ENCODE measurements at regions not wholly inside any gene's neighbourhood (a gene's known extent, or its start where the extent isn't known, plus 50 kb on each side); places are given as distances from the start of the nearest gene placed in this dataset.
"Not testable (repeated sequence)": the region's sequence is repeated elsewhere in the genome, so short reads cannot be mapped to it uniquely, and the experiment has no call there.

DNA sequence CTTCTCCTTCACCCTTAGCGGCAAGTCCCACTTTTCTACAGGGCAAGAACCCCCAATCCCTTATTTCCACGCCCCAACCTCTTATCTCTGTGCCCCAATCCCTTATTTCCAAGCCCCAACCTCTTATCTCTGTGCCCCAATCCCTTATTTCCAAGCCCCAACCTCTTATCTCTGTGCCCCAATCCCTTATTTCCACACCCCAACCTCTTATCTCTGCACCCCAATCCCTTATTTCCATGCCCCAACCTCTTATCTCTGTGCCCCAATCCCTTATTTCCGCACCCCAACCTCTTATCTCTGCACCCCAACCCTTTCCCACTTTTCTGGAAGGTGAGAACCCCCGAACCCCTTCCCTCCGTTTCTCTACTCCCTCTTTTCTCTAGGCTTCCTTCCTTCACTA is 116.1 kb upstream of the GJE1 start:
- not testable (repeated sequence) for DNase-seq (ENCODE audit: low read depth in 3 of 3, low spot score in 1 of 3)

DNA sequence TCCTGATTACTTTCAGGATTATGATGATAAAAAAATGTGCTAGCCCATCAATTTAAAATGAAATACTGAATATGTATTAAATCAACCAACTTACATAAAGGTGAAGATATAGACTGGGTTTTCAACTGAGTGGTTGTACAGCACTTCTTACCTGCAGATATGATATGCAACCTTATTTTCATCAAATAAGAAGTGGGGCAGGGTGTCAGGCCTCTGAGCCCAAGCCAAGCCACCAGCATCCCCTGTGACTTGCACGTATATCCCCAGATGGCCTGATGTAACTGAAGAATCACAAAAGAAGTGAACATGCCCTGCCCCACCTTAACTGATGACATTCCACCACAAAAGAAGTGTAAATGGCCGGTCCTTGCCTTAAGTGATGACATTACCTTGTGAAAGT is 117.3 kb upstream of the GJE1 start:
- not testable (repeated sequence) for DNase-seq (ENCODE audit: low read depth in 3 of 3, low spot score in 1 of 3)

DNA sequence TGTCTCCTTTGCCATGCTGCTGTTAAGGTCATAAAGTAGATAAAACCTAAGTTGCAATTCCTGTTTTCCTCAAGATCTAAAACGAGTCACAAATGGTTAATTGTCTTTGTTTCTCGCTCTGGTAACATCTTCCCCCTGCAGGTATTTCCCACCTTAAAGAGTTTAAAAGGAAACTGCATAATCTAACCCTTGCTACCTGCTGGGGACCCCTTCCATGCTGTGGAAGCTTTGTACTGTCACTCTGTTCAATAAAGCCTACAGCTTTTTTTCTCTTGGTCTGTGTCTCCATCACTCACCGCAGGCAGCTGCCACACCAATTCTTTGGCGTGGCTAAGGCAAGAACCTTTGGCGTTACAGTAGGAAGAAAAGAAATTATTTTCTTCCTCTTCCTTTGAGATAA is 117.7 kb upstream of the GJE1 start:
- no peak for DNase-seq (ENCODE audit: low read depth in 3 of 3, low spot score in 1 of 3)

DNA sequence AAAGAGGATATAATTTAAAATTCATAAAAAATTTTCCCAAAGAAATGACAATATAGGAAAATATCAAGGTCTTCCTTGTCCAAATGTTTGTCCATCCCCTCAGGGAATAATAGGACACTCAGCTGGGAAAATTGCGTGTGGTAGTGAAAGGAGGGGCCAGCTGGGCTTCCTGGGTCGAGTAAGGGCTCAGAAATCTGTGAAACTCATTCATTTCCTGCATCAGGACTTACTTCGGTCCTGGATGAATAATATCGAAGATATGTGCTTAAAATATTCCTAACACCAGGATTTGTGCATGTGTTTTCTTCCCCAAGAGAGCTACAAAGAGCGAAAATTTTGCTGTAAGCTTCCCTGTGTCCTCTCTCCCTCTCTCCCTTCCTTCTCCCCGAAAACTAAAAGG is 118.2 kb upstream of the GJE1 start:
- DNase-seq (ENCODE audit: low read depth in 3 of 3, low spot score in 1 of 3) = no peak

DNA sequence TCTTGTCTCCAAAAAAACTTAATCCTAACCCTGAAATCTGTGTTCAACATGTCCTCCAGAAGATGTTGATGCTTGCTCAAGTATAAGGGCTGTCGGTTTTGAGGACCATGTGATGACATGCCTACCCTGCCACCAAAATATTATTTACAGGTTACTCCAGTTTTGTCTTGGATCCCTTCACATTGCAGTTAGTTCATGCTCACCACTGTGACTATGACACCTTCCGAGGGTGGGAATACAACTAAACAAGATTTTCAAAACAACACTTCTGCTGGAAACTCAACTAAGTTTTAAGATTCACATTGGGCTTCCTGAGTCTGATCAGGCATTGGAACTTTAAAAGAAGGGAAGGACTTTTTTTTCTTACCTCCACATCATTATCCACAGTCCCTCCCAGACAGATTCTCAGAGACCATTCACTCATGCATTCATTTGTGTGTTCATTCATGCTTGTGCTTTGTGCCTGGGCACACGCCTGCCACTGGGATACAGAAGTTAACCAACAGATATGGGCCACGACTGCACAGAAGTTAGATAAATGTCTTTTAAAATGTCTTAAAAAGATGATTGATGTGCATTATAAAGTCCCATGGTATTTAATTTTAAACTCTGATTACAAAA is 118.7 kb upstream of the GJE1 start:
- DNase-seq (ENCODE audit: low read depth in 3 of 3, low spot score in 1 of 3) = no peak

DNA sequence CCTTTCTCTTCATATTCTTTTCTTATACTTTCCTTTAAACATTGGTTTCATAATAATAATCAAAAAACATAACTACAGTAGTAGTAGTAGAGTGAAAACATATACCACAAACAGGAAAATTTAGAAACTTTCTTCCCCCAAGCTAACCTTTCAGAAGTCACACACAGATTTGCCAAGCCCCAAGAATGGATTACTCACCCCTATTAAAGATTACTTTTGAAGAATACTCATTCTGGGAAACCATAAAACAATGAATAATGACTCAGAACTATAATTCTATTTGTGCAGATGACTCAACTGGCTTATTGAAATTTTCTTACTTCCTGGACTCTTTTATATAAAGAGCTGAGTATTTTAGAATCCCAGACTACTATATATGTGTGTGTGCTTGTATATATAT is 119.4 kb upstream of the GJE1 start:
- no peak for DNase-seq (ENCODE audit: low read depth in 3 of 3, low spot score in 1 of 3)

DNA sequence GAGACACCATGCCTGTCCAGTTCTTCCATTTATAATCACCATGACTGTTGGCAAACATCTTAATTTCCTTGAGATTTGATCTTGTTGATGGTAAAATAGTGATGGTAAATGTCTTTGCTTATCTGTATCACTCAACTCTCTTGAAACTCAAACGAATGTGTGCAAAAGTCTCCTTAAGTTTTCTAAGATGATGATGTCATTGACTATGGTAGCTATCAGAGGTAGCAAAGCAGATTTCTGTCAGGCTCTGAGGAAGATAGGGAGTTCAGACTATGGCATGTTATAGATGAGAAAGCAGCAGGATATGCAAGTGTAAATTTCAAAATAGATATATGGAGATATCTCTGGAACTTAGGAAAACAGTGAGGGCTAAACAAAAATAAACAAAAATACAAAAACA is 121.0 kb upstream of the GJE1 start:
- DNase-seq (ENCODE audit: low read depth in 3 of 3, low spot score in 1 of 3) = no peak

DNA sequence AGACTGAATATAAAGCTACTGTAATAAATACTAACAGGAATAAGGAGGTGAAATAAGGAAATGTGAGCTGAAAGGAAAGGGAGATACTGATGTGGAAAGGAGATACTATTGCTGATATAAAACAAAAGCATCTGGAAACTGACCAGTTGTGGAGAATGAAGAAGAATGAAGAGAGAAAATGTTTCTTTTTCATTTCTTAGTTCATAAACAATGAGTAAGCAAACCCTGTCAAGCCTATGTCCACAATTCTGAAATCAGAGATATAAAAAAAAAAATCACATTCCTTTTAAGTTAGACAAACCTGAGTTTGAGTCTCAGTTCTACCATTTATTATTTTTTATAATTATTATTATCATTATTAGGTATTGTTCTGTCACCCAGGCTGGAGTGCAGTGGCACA is 121.6 kb upstream of the GJE1 start:
- DNase-seq (ENCODE audit: low read depth in 3 of 3, low spot score in 1 of 3) = no peak

DNA sequence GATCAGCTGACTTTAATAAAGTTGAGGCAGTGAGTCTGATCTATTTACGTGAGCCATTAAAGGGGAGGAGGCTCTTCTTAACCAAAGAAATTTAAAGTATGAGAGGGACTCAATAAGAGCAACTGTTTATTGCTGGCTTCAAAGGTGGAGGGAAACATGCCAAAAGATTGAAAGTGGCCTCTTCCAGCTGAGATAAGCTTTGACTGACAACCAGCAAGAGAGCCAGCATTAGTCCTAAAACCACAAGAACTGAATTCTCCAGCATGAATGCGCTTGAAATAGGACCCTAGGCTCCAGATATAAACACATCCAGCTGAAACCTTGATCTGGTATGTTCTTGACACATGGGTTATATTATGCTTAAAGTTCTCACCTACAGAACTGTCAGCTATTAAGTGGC is 123.1 kb upstream of the GJE1 start:
- no peak for DNase-seq (ENCODE audit: low read depth in 3 of 3, low spot score in 1 of 3)

DNA sequence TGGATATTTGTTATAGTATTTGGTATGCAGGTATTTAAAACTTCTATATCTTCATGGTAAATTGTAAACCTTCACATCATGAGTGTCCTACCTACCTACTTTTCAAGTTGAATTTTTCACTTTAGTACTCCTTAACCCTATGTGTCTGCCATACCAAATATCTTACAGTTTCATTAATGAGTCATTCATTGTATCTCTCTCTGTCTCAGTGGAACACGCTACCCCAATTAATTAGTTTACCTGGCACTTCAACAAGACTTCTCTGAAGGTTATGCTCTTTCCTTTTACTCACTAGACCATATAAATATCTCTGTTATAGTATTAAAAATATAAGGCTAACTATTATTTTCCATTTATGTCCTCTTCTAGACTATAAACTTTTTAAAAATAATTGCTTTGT is 123.9 kb upstream of the GJE1 start:
- DNase-seq (ENCODE audit: low read depth in 3 of 3, low spot score in 1 of 3) = no peak

DNA sequence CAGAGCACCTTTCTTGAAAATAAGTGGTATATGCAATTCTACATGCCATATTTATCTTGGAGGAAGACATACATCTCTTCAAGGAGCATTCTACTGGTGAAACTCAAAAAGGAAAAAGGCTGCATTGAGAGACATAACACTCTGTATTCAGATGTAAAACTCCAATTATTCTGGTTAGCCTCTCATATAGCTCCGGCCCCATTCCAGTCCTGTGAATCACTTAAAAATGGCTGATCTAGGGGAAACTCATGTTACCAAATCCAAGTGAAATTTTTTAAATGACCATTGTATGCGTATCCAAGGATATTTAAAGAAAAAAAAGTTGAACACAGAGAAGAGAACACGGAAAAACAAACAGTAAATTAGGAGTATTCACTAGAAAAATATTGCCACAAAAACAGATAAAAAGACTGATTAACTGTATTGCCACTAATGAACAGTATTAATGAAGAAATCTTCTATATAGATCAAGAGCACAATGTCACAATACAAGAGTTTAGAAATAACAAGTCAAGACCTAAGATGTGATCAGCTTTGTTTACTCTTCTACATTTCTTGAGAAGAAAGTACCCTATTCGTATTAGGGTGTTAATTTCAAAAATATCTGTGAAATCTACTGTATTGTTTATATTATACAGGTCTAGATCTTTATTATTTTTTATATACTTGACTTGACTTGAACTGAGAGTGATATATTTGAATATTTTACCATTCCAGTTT is 124.5 kb upstream of the GJE1 start:
- no peak for DNase-seq (ENCODE audit: low read depth in 3 of 3, low spot score in 1 of 3)

DNA sequence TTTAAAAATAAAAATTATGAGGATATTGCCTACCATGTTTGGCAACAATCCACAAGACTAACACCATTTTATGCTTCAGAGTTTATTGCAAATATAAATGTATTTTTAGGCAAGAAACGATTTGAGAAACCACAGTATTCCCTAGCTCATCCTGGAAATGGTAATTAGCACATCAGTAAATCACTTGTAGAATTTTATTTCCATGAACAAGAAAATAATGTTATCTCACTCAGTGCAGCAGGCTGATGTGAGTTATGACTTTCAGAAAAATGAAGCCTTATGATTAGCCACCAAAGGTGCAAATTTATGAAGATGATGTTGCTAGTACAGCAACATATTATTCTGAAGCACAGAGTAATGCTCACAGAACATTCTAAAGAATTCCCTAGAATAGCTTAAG is 127.7 kb upstream of the GJE1 start:
- DNase-seq (ENCODE audit: low read depth in 3 of 3, low spot score in 1 of 3) = no peak

DNA sequence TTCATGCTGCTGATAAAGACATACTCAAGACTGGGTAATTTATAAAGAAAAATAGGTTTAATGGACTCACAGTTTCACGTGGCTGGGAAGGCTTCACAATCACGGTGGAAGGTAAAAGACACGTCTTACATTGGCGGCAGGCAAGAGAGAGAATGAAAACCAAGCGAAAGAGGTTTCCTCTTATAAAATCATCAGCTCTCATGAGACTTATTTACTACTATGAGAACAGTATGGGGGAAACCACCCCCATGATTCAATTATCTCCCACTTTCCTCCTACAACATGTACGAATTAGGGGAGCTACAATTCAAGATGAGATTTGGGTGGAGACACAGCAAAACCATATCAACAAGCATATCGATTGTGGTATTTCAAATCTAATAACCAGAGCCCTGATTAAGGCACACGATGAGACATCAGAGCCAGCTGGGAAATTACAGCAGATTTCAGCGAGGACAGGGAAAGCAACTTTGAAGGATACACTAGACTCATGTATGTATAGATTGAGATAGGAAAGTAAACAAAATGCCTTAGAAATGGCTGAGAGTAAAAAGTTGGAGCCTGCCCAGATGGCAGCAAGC is 129.8 kb upstream of the GJE1 start:
- no peak for DNase-seq (ENCODE audit: low read depth in 3 of 3, low spot score in 1 of 3)

DNA sequence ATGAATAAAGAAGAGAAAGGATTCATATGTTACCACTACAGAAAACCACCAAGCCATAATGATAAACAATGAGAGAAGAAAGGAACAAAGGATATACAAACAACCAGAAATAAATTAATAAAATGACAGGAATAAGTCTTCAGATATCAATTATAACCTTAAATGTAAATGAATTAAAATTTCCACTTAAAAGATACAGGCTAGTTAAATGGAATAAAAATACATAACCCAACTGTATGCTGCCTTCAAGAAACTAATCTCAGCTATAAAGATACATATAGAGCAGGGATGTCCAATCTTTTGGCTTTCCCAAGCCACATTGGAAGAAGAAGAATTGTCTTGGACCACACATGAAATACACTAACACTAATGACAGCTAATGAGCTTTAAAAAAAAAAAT is 135.9 kb upstream of the GJE1 start:
- no peak for DNase-seq (ENCODE audit: low read depth in 3 of 3, low spot score in 1 of 3)

DNA sequence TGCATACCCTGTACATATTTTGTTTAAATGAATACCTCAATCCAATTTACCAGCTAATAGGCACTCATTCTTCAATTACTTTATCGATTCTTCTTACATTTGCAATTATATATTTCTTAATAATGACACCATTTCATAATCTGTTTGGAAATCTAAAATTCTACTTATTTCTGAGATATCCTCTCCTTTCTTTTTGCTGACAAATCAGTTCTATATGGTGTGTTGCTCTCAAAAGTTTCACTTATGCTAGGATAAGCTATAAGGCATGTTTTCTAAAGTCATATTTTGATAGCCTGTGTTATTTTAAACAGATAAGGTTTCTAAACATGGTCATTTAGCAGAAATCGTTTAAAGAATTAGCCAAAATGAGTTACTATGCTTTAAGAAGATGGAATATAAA is 140.6 kb upstream of the GJE1 start:
- no peak for DNase-seq (ENCODE audit: low read depth in 3 of 3, low spot score in 1 of 3)

DNA sequence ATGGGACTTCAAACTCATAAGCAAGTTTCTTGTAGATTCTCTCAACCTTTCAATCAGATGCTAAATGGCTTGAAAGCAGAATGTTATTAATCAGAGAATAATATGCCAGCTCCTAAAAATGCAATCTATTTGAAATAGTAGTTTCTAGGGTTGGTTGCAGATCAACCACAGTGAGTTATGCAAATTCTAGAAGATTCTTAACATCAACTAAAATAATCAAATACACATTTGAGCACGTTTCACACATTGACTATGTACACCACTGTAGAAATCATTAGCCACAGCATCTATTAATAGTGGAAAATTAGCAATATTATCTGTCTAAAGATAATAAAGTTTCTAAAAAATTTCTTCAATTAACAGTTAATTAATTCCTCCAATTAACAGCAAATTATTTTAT is 141.9 kb upstream of the GJE1 start:
- DNase-seq (ENCODE audit: low read depth in 3 of 3, low spot score in 1 of 3) = no peak

DNA sequence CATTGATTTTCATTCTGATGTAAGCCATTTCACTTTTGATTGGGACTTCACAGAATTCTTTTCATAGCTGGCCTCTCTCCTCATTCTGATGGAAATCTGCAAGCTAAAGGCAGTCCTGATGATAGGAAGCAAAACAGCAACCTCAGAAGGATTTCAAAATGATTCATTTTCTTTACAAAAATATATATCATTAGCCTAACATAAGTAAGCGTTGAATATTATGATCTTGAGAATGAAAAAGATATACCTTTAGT is 143.1 kb upstream of the GJE1 start:
- no peak for DNase-seq (ENCODE audit: low read depth in 3 of 3, low spot score in 1 of 3)

DNA sequence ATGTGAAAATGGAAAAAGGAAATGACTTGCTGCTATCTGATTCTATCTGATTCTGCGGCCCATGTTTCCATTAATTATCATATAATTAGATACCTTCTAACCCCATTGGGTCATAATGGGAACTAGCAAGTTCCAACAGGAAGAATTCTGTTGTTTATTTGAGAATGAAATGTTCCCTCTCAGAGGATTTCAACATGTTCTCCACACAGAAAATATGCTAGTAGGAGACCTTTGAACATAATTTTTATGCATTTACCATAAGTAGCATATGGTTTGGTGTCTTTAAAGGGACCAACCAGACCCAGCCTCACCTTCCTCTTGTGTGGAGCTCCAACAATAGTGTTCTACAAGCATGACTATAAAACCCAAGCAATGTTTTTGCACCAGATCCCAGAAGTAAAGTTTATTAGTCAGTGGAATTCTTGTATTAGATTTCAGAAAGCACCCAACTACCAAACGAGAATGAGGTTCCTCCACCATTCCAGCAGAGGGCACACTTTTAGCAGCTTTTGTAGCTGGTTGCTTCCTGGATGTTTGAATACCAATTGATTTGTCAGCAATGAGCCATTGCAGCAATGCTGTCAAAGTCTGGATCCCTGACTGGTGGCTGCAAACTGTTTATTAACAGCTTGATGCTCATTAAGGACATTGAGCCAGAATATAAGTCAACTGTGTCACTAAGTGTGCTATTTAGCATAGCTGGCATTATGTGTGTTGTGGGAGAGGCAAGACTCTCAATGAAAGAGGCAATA is 143.6 kb upstream of the GJE1 start:
- DNase-seq (ENCODE audit: low read depth in 3 of 3, low spot score in 1 of 3) = no peak

DNA sequence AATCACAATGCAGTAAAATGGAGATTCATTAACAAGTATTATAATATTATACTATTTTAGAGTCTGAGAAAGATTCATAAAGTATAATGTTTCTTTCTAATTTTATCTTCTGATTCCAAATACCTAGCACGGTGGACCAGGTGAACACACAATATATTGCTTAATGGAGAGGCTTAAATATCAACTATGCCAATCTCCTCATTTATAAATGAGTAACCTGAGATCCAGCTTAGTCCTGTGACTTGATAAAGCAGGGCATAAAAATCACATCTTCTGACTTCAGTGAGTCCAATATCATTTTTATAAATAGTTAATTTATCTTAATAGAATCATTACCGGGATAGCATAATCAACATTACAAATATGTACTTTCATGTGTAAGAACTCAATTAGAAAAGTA is 144.4 kb upstream of the GJE1 start:
- no peak for DNase-seq (ENCODE audit: low read depth in 3 of 3, low spot score in 1 of 3)

DNA sequence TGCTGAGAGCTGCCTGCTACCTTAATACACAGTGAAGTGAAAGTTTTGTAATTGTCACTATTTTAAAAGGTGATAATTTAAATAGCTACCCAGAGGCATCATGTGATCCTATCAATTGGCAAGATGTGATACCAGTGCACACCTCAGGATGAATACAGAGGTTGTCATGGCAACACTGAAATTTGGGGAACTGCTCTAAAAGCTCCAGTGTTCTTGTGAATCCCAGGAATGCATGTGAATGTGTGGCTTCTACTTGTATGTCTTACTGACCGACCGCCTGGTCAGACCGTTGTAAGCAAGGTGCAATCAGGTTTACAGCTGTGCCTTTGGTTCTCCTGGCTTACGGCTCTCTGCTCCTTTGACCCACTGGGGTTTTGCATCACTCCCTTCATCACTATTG is 146.3 kb upstream of the GJE1 start:
- DNase-seq (ENCODE audit: low read depth in 3 of 3, low spot score in 1 of 3) = no peak

DNA sequence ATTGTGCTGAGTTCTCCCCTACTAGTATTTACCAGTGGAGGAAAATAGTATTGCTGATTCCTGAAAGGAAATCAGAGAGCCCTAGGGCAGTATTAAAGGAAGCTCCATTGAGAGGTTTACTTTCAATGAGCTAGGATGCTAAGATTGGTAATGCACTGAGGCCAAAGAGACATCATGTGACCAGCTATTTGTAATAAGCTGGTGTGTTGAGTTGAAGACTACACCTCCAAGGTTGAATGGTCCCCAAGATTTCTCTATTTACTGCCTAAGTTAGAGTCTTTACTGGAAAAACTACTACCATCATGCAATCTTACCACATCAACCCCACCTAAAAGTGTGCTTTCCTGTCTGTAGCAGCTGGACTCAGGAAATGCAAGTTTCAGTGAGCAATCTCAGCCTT is 151.5 kb upstream of the GJE1 start:
- no peak for DNase-seq (ENCODE audit: low read depth in 3 of 3, low spot score in 1 of 3)

DNA sequence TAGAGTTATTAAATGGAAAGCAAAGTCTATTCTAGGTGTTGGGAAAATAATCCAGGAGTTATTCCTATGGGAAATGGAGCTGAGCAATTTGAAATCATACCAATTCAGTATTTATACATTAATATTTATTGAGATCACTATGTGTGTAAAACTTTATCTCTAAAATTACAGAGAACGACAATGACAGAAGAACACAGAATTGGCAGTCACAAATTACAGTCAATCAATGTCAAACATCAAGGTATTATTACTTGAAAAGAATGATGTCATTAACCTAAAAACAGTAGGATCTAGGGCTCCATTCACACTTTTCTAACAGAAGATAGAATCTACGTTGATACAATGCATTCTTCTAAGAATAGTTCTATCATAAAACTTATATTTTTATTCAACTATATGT is 154.9 kb upstream of the GJE1 start:
- no peak for DNase-seq (ENCODE audit: low read depth in 3 of 3, low spot score in 1 of 3)

DNA sequence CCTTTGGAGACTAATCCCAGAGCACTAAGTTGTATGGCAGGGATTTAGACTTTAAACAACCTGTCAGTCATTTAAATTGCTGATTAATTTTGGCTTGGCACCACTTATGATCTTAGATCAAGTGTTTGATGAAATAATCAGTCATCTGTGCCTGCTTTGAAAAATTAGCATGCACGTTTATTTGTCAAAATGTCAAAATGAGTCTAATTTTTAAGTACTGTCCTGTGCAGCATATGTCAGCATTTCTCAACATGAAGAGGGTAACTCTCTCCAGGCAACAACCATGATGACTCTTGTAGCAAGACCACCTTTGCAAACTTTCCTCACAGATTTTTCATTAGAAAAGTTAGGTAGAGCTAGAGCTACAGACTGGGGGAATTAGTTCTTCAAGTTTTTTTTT is 155.7 kb upstream of the GJE1 start:
- DNase-seq (ENCODE audit: low read depth in 3 of 3, low spot score in 1 of 3) = no peak
